NCI-H2029 (cell line): ENCODE measurements at regions not wholly inside any gene's neighbourhood (a gene's known extent, or its start where the extent isn't known, plus 50 kb on each side); places are given as distances from the start of the nearest gene placed in this dataset.

Experiments used
- DNase-seq: peaks from one replicate; lab custom pipeline; 2025; lab: John Stamatoyannopoulos, UW

DNA sequence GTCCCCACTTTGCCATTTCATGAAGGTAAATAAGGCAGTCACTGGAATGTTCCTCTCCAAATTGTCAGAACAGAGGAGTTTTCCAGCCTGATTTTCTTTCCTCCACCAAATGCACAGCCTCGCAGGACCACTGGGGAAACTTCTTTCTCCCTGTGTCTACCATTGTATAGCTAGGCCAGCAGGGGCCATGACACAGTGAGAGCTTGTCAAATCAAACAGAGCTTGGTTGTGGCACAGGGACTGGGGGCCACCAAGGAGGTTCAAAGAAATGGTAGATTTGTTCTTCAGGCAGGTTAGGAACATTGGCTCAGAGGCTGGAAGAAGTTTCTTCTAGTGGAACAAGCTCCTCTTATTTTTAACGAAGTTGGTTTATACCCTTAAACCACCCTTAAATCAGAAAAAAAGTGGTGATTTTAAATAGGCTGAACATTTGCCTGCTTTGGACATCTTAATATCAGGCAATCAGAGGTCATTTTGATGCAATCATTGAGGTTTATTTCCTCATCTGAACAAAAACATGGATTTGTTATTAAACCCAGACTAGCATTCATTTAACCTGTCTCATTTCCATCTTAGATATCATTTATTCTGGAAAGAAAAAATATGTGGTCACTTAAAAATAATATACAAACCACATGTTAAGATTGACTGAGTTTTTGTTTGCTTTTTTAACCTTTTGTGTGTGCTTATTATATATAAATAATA is 105.6 kb downstream of the GTPBP8 start:
- no peak for DNase-seq

DNA sequence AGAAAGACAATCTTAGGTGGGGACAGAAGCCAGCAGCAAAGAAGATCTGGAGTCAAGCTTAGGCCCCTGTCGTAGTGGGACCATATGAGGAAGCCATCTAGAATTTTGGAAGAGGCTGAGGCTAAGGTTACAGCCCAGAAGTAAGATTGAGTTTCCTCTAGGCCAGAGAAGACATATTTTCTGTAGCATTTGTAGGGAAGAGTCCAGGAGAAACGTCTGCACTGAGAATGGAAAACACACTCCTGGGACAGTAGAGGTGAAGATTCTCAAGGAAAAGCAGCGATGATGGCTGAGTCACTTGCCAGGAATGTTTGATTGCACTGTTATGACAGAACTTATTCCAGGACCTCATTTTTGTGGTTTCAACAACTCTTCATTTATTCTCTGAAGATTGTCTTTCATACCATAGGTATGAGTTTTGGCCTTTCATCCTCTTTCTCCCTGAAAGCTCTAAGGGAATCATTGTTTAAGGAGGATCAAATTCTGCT is 107.2 kb downstream of the GTPBP8 start:
- no peak for DNase-seq

DNA sequence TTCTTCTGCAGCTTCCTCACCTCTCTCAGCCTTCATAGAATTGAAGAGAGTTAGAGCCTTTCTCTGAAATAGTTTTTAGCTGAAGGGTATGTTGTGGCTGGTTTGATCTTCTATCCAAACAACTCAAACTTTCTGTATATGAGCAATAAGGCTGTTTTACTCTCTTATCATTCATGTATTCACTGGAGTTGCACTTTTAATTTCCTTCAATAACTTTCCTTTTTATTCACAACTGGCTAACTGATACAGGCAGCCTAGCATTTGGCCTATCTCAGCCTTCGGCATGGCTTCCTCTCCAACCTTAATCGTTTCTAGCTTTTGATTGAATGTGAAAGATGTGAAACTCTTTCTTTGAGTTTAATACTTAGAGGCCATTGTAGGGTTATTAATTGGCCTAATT is 109.3 kb downstream of the GTPBP8 start:
- DNase-seq = no peak

DNA sequence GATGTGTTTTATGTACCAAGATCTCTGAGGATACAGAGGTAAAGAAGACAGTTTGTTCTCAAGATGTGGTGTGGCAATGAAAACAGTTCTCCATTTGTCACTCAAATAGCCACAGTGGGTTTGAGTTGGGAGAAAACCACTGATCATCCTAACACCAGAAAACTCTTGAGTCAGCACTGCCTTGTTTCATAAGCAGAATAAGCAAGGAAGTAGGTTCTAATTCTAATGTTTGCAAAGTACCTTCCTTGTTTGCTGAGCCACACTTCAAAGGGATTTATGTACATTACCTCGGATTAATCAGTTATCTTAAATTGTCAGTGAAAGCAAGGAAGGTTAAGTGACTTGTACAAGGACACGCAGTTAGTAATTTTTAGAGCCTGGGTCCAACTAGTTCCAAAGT is 107.8 kb upstream of the BOC start:
- peak; percentile 12 for DNase-seq

DNA sequence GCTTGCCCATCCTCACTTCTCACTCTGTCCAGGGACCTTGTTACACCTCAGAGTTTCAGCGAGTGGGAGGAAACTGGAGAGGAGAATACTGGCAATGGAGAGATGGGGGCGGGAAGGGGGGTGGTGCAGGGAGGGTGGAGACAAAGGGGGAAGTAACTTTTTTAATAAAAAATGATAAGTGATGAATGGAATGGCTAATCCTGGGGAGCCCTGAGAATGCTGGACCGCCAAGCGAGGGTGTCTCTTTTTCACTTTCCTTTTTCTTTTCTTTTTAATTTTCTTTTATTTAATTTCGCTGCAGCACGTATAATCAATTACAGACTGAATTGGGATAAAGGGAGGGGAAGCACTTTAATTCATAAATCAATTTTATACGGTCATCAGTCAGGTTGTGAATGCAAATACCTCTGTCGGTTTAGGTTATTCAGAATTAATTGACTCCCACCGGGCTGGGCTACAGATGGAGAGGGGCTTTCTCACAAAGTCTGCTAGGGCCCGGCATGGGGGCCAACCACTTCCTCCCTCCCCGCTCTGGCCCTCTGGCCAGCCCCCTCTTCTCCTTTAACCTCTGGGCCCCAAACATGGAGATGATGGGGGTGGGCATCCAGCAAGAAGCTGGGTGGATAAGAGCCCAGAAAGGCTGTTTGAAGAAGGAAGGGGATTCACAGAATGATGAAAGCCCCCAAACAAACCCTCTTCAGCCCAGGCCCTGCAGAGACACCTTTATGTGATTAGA is 106.8 kb upstream of the BOC start:
- no peak for DNase-seq

DNA sequence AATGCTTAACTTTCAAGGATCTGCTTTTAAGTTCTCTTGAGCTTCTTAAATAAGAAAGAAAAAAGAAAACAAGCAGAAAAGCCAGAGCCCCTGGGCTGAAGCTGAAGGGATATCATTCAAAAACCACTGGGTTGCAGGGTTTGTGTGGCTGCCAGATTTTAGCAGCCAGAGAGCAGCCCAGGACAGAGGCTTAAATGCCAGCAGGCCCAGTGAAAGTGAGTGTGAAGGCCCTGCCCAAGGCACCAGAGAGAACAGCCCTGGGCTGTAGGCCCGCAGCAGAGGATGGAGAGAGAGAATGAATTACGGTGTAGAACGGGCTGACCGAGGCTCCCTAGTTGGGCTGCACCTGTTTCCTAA is 106.3 kb upstream of the BOC start:
- DNase-seq = no peak

DNA sequence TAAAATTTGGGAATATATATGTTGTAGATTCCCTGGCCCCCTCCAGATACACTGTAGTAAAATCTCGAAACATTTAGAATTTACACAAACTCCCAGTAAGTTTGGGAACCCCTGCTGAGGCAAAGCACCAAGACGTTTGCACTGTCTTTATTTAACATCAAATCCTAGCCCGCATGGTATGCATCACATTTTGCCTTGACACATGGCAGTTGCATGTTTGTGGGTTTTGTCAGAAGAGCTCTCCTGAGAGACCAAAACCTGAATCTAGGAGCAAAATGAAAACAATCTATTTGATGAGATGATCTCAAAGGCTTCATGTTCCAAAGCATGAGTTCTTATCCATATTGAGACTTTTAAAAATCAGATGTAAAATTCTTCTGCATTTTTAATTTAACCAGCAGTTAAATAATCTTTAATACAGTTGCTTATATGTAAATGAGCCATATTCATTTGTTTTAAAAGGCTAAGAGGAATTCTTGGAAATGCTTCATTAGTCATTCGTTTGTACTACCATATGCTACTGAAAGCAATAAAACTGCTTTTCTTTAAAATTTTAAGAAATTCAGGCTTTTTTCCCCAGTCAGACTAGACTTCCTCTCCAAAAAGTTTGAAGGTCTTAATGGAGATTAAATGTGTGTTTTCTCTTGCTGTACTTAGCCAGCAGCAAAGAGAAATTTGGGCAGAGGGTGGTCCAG is 105.2 kb upstream of the BOC start:
- no peak for DNase-seq

DNA sequence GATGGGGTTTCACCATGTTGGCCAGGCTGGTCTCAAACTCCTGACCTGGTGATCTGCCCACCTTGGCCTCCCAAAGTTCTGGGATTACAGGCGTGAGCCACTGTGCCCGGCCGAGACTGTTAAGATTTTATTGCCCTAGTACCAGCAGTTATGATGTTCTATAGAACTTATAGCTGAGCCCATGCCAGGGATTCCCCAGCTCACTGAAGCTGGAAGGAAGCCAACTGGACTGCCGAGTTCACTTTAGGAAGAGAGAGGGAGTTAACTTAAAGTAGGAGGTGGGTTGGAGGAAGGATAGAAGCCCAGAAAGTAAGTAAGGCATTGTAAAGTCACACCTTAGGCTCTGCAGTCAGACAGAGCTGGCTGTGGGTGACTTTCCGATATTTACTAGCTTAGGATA is 101.1 kb upstream of the BOC start:
- no peak for DNase-seq

DNA sequence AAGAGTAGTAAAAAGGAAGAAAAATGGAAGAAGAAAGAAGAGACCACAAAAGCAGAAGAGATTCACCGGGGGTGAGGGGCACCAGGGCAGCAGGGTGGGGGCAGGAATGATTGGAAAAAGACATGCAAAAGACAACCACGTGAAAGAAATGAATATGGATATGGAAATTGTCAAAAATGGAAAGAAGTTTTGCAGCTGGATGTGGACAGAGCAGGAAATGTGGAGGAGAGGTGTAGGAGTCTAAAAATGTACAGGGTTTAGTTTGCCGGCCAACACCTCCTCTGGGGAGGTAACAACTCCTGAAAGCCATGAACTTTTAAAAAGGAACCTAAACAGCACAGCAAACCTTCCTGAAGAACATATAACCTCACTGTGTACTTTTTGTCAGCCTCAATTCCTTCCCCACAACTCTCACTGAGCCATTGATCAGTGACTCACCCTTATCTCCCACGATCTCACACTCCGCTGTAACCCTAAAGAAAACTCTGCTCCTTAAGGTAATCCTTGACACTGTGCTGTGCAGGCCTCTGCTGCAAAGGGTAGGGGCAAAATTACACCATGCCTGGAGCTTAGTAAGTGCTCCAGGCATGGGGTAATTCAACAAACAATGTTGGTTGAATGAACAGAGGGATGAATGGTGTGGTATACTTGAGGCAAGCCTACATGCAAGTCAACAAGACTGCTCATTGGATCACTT is 100.2 kb upstream of the BOC start:
- no peak for DNase-seq

DNA sequence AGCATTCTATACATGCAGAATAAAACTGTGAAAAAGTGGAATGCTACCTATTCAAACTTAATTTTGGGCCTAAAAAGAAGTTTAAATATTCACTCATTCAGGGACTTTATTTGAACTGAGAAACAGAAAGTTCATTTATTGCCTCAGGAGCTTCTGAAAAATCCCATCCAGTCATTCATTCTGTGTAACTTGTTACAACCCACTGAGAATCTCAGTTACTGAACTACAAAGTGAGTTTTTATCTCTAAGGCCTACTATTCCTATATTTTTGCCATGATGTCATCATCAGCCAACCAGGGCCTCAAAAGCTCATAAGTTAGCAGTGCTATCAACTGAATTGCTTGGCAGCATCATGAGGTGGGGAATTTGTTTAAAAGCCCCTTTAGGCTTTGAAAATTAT is 98.0 kb upstream of the BOC start:
- DNase-seq = no peak

DNA sequence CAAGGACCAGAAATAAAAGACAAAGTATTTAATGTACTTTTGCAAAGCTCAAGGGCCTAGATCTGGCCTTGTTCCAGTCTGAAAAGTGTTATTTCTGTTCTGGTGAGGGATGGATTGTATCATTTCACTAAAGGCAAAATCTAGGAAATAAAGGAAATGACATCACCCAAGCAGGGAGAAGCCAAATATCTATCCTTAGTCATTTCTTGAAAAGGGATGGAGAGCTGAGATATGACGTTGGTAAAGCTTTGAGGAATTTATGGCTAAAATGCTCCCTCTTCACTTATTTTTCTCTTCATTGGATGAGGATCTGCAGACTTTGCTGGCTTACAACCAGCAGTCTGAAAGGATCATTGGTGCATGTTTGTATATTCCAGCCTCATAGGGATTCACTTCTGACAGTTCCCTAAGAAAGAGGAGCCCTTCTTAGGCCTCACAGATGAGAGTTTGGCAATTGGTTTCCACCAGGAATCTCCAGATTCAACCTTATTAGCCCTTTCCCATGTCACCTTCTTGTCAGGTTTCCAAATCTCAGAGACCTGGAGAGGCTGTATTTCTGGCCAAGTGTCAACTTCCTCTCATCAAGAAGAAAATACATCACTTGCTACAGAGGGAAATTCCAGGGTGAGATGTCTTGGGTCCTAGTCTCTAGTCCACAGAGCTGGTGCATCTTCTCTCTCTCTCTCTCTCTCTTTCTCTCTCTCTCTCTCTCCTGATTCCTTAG is 93.7 kb upstream of the BOC start:
- DNase-seq = no peak

DNA sequence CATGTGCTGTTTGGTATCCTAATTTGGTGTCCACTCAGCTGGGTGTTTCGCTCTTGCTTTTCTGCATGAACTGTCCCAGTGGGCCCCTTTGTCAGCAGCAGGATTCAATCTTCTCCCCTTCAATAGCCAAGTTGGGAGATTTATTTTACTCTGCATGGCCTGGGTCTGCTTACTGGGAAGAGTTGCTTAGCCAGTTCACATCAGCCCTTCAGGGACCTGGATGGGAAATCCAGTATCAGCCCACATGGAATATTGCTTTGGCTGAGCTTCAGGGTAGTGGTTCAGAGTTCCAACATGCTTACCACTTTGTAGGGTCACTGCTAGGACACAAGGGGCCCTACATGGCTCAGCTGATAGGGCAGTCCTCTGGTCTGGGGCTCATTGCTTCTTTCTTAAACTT is 93.0 kb upstream of the BOC start:
- no peak for DNase-seq

DNA sequence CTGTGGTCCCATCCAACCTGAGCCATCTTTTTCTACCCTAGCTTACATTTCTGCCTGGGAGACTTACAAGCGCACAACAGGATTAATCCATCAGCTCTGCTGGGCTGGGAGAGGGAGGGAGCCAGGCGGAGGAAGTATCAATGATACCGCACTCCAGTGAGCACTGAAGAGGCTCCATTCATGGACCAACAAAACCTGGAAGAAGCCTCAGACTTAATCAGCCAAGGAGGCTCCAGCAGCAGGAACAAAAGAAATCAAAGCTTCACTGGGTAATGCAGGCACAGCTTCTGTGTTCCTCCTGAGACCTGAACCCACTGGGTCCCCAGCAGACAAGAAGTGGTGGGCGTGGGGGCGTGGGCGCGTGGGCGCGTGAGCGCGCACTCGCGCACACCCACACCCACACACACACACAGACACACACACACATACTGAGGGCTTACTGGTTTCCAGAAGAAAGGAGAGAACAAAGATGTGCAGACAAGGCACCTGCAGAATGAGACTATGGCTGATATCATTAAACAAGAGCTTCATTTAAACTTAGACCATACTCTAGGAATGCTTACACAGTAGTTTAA is 87.0 kb upstream of the BOC start:
- DNase-seq = peak; percentile 19

DNA sequence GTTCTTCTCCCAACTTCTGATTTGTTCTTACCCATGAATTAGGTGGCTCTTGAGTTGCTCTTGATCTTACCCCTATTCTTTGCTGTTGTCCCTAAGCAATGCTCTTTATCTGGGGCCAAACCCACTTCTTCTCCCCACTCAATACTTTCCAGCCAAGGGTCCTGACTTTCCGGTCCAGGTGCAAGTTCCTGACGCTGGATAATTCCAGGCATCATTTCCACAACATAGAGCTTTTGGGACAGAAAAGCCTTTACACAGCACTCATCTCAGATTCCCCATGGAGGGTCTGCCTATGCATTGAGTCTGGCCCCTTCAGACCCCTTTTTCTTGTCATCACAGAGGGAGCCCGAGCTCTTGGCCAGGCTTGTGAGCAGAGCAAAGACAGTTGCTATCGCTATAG is 85.4 kb upstream of the BOC start:
- DNase-seq = no peak

DNA sequence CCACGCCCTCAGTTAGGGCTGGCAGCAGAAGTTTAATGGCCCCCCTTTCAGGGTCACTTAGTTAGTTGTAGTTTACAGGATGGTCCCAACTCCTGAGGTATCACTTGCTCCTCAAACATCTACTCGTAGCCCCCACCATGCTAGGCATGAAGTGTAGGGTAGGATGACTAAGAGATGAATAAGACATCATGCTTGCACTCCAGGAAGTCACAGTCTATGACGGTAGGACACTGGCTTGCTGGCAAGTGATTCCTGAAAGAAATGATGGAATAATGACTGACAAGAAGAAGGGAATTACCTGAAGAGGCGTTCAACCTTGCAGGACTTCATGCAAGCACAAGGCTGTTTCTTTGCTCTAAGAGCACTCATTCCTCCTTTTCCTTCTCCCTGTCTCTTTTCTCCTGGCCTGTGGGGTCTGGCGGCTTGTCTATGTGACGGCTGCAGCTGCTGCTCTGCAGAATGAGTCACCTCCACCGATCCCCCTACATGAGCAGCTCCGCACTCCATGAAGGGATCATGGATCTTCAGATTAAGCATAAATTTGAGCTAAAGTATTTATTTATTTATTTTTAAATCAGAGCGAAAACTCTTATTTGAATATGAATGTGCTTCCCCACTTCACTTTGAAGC is 82.9 kb upstream of the BOC start:
- DNase-seq = no peak

DNA sequence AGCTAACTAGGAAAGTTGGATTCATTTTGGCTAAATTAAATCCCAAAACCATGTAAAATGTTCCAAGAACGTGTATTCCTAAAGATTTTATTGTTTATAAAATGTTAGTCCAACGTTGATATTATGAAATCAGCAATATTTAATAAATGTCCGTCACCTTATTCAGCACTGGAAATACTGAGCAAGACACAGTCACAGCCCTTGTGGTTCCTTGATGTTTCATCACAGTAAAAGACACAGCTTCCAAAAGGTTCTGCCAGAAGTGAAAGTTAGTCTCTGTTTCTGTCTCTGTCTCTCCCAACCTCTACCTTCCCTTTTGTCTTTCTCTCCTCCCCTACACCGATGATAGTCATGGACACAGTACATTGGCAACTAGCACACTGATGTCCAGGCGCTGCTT is 82.2 kb upstream of the BOC start:
- DNase-seq = no peak

DNA sequence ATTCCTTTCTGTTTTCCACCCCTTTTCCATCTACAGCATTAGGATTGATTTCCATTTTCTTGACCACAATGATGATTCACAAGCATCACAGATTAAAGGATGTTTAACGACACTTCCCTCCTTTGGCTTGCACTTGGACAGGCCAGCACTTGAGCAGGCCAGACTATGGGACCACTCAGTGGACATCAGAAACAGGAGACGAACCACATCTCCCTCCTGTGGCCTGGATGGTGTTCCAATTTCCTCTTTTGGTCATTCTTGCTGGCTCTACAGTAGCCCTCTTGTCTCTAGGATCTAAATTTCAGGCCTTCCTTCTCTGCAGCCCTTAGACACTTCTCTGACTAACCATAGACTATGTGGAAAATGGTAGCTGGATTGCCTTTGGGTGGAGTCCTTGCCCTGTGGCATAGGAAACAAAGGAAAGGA is 78.8 kb upstream of the BOC start:
- DNase-seq = no peak

DNA sequence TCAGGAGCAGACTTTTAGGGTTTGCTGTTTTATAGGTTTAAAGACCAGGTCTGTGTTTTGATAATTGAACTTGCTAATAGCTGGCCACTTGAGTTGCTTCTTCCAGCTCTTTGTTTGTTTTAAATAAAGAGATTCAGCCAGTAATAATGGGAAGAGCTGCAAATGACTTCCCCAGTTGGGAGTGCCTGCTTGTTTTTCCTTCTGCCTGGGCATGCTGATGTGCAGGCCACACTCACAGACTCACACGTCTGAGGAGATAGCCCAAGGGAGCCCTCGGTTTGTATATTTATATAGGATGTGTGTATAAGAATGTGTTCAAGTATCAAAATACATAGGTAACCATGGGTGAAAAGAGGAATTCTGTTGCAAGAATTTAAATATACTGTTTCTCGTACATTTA is 78.2 kb upstream of the BOC start:
- no peak for DNase-seq

DNA sequence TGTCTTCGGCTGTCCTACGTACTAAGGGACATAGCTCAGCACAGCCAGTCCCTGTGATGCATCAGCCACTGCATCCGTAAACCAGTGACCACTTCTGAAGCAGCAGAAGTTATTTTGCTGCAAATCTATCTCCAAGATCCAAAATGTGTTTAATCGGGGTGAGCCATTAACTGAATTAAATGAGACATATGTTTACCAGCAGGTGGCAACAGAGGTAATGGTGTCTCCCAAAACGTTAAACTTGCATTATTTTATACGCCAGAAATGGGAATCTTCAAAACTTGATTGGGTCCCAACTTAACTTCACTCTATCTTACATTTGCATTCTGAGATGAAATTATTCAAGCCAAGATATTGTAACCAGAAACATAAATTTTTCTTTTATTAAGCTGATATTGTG is 75.3 kb upstream of the BOC start:
- DNase-seq = no peak

DNA sequence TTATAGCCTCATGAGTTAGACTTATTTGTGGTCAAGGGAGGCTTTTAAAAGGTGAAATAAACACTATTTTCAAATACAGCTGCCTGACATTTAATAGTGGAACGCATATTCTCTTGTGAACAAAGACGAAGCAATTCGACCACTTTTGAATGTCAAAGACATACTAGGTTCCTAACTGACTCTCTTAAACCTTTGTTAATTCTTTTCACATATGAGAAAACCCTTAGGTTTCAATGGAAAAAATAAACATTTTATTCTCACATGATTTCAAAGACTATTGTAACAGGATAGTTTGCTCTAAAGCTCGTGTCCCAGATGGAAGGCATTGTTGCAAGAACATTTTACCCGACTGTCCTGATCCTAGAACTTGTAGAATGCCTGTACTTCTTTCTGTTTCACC is 74.8 kb upstream of the BOC start:
- DNase-seq = no peak
